ENCODE measurements at regions not wholly inside any gene's neighbourhood (a gene's known extent, or its start where the extent isn't known, plus 50 kb on each side); places are given as distances from the start of the nearest gene placed in this dataset.

GRCh38 chr4:183797011-183797444 lies 108.1 kb upstream of the STOX2 start:
- peak overlapping the region; percentile 64 for H3K4me3 ChIP-seq (ENCODE audit: low read depth, low read length)
- TF ChIP-seq CTCF (IDR thresholded peaks at IDR 0.05; ENCODE audit: insufficient read depth, low read length, poor library complexity, severe bottlenecking), result no peak
- H3K27me3 ChIP-seq (ENCODE audit: control insufficient read depth, insufficient read depth, low read length), result no peaks in the 10 kb centered on the region
- H3K36me3 ChIP-seq (ENCODE audit: control insufficient read depth, insufficient read depth, low read length), result no peaks in the 10 kb centered on the region
- DNase-seq (ENCODE audit: low read depth), result no peak

GRCh38 chr4:183797445-183798300 lies 107.4 kb upstream of the STOX2 start:
- no peaks in the 10 kb centered on the region for H3K27me3 ChIP-seq (ENCODE audit: control insufficient read depth, insufficient read depth, low read length)
- H3K4me3 ChIP-seq (ENCODE audit: low read depth, low read length), result peak overlapping the region; percentile 64
- H3K36me3 ChIP-seq (ENCODE audit: control insufficient read depth, insufficient read depth, low read length), result no peaks in the 10 kb centered on the region
- TF ChIP-seq CTCF (IDR thresholded peaks at IDR 0.05; ENCODE audit: insufficient read depth, low read length, poor library complexity, severe bottlenecking), result no peak
- no peak for DNase-seq (ENCODE audit: low read depth)

- Histone ChIP-seq H3K27me3 (ENCODE audit: control insufficient read depth, insufficient read depth, low read length) (no peaks in the 10 kb centered on the region), H3K36me3 (ENCODE audit: control insufficient read depth, insufficient read depth, low read length) (no peaks in the 10 kb centered on the region), H3K4me3 (ENCODE audit: low read depth, low read length) (peak overlapping the region; percentile 64)
- no peak for TF ChIP-seq CTCF (IDR thresholded peaks at IDR 0.05; ENCODE audit: insufficient read depth, low read length, poor library complexity, severe bottlenecking)
- no peak for DNase-seq (ENCODE audit: low read depth)
Measured at GRCh38 chr4:183798301-183799253, 106.5 kb upstream of the STOX2 start.

- Histone ChIP-seq H3K4me3 (ENCODE audit: low read depth, low read length) (no peak overlapping the region), H3K27me3 (ENCODE audit: control insufficient read depth, insufficient read depth, low read length) (no peaks in the 10 kb centered on the region), H3K36me3 (ENCODE audit: control insufficient read depth, insufficient read depth, low read length) (no peaks in the 10 kb centered on the region)
- no peak for TF ChIP-seq CTCF (IDR thresholded peaks at IDR 0.05; ENCODE audit: insufficient read depth, low read length, poor library complexity, severe bottlenecking)
- no peak for DNase-seq (ENCODE audit: low read depth)
Measured at GRCh38 chr4:183801457-183802165, 103.5 kb upstream of the STOX2 start.

GRCh38 chr4:183806341-183806740 lies 98.8 kb upstream of the STOX2 start:
- Histone ChIP-seq H3K4me3 (ENCODE audit: low read depth, low read length) (no peak overlapping the region), H3K36me3 (ENCODE audit: control insufficient read depth, insufficient read depth, low read length) (no peaks in the 10 kb centered on the region), H3K27me3 (ENCODE audit: control insufficient read depth, insufficient read depth, low read length) (no peaks in the 10 kb centered on the region)
- no peak for TF ChIP-seq CTCF (IDR thresholded peaks at IDR 0.05; ENCODE audit: insufficient read depth, low read length, poor library complexity, severe bottlenecking)
- no peak for DNase-seq (ENCODE audit: low read depth)

Data from kidney epithelial cell (primary cell).